ENCODE measurements at regions not wholly inside any gene's neighbourhood (a gene's known extent, or its start where the extent isn't known, plus 50 kb on each side); places are given as distances from the start of the nearest gene placed in this dataset.

DNA sequence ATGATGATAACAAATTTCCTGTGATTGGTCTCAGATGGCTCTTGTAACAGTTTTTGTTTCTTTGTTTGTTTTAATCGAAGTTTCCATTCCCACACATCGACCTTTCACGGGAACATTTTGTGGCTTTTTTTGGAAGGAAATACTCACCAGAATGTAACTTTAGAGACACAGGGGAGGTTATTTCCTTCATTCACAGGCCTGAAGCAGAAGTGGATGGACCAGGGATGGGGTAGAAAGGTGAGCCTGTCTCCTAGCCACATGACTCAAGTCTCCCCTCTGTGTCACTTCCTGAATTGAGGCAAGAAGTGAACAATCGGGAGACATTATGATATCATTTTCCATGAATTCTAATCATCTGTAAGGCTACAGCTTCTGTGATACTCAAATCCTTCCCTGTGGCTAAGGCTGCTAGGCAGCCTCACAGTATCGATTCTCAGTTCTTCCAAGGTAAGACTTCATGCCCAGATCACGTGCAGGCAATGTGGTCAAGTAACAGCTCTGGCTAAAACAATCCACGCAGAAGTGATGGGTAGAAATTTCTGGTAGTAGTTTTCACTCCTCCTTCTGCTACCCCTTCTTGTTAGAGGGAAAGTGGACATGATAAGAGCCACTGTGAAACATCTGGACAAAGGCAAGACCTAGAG, 203.9 kb upstream of the NEBL start:
- DNase-seq (ENCODE audit: insufficient read length, low spot score) = no peak
- FAIRE-seq = no peak
- TF ChIP-seq POLR2A (IDR thresholded peaks at IDR 0.05; ENCODE audit: low read depth, low read length) = no peak

- no peak for FAIRE-seq
- DNase-seq (ENCODE audit: insufficient read length, low spot score) = no peak
- no peak for TF ChIP-seq POLR2A (IDR thresholded peaks at IDR 0.05; ENCODE audit: low read depth, low read length)
These were observed 203.1 kb upstream of the NEBL start for GRCh38 chr10:21100190-21100589.

GRCh38 chr10:21099291-21100062, 202.4 kb upstream of the NEBL start:
- no peak for DNase-seq (ENCODE audit: insufficient read length, low spot score)
- TF ChIP-seq POLR2A (IDR thresholded peaks at IDR 0.05; ENCODE audit: low read depth, low read length) = no peak
- FAIRE-seq = no peak

DNA sequence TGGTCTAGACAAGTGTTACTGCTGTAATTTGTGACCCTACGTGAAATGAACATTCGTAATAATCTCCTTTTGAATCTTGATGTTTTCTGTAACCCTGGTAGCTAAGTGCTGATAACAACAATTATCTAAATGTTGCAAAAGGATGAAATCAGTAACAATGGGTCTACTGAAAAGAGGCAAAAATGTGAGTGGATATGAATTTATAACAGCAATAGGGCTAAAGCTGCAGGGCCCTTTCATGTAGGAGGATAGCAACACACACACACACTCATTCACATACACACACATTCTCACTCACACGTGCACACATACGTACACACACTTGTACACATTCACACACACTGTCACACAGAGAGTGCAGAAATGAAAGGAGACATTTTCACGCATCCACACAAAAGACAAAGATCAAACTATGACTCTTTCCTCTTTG, 200.8 kb upstream of the NEBL start:
- TF ChIP-seq POLR2A (IDR thresholded peaks at IDR 0.05; ENCODE audit: low read depth, low read length) = no peak
- FAIRE-seq (no peak), DNase-seq (ENCODE audit: insufficient read length, low spot score) (no peak)

DNA sequence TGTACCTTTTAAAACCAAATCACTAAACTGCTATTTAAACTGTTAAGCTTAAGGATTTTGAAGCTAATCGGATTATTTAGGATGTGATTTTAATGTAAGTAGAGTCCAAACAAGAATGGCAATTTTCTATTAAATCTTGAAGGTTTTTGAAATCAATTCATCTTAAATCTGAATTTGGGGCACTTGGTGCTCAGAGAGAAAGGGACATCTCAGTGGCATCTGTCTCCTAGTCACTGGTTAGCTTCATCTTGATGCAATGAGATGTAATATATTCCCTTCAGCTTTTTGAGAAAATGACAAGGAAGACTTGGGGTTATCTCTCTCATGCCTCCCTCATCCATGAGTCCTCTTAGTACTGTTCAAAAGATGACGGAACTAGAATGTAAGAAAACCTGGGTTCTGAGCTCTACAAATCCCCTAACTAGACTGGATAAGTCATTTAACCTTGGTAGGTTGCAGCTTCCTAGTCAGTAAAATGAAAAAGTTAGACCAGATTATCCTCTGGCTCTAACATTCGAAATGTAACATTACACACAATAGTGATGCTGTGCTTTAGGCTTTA, 198.5 kb upstream of the NEBL start:
- DNase-seq (ENCODE audit: insufficient read length, low spot score) (no peak), FAIRE-seq (no peak)
- TF ChIP-seq POLR2A (IDR thresholded peaks at IDR 0.05; ENCODE audit: low read depth, low read length) = no peak

GRCh38 chr10:21095073-21095472, 198.0 kb upstream of the NEBL start:
- no peak for FAIRE-seq
- TF ChIP-seq POLR2A (IDR thresholded peaks at IDR 0.05; ENCODE audit: low read depth, low read length) = no peak
- no peak for DNase-seq (ENCODE audit: insufficient read length, low spot score)

- TF ChIP-seq POLR2A (IDR thresholded peaks at IDR 0.05; ENCODE audit: low read depth, low read length) = no peak
- DNase-seq (ENCODE audit: insufficient read length, low spot score) (no peak), FAIRE-seq (no peak)
These were observed 195.8 kb upstream of the NEBL start for GRCh38 chr10:21092683-21093524.

DNA sequence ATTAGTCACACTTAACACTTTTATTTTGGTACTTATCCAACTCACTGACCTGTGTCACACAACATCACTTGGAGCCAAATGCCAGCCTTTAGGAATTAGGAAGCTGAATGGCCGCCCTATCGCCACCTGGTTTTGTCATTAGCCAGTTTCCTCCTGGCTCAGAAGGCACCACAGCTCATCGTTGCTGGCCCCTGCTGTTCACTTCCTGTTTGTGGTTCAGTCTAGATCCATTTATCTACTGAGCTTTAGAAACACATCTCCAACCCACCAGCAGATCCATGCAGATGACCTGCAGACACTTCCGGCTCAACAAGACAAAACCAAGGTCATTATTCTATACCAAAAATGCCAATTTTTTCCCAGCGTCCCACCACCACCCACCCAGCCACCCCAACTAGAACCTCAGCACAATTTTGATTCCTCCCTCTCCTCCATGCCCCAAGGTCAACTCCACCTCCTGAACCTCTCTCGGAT, 193.5 kb upstream of the NEBL start:
- no peak for TF ChIP-seq POLR2A (IDR thresholded peaks at IDR 0.05; ENCODE audit: low read depth, low read length)
- no peak for FAIRE-seq
- DNase-seq (ENCODE audit: insufficient read length, low spot score) = no peak

DNA sequence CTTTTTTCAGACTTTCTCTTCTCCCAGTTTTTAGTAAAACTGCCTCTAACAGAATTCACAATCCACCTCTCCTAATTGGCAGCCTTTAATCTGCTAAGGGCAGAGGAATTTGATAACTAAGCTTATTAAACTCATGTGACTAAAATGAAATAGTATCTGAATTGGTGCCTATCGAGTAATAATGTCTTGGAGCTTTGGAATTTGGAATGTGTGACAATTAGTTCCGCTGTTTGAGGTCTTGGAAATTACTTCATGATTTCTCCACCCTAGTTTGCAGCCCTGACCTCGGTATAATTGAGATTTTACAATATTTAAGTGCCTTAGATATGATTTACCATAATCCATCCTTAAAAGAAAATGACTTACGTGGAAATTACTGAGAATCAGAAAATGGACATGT, 190.4 kb upstream of the NEBL start:
- DNase-seq (ENCODE audit: insufficient read length, low spot score) (no peak), FAIRE-seq (no peak)
- no peak for TF ChIP-seq POLR2A (IDR thresholded peaks at IDR 0.05; ENCODE audit: low read depth, low read length)

DNA sequence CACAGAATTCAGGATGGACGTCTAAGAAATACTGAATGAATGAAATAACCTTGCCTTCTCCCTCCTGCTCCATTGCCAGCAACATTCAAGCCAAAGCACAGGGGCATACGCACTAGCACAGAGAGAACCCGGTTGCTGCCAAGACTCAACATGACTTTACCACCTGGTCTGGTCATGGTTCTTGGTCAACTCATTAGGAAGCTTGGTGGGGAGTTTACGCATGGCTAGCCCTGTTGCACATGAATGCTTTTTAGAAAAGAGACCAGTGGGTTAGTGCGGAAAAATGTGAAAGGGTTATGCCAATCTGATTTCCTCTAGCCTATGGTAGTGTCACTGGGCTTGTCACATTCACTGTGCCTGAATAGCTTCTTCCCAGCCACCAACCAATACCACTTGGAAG, 187.6 kb upstream of the NEBL start:
- no peak for DNase-seq (ENCODE audit: insufficient read length, low spot score)
- no peak for TF ChIP-seq POLR2A (IDR thresholded peaks at IDR 0.05; ENCODE audit: low read depth, low read length)
- FAIRE-seq = no peak

DNA sequence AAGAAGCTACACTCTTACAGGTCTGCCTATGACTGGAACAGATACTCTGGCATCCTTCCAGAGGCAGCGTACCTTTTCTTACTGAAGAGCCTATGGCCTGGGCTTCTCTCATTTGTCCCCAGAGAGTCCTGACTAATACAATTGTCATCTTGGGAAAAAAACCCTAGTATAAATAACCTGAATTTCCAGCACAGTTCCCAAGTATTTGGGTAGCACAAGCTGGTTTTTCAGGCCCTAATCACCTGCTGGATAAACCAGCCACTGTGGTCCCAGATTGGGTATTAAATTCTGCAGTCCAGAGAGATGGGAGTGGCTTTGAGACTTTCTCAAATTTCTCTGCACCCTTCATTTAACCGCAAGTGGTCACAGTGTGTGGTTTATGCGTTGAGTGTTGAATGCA, 186.8 kb upstream of the NEBL start:
- DNase-seq (ENCODE audit: insufficient read length, low spot score) (no peak), FAIRE-seq (no peak)
- TF ChIP-seq POLR2A (IDR thresholded peaks at IDR 0.05; ENCODE audit: low read depth, low read length) = no peak

- DNase-seq (ENCODE audit: insufficient read length, low spot score) (no peak), FAIRE-seq (no peak)
- no peak for TF ChIP-seq POLR2A (IDR thresholded peaks at IDR 0.05; ENCODE audit: low read depth, low read length)
These were observed 185.1 kb upstream of the NEBL start for GRCh38 chr10:21082206-21082605.

DNA sequence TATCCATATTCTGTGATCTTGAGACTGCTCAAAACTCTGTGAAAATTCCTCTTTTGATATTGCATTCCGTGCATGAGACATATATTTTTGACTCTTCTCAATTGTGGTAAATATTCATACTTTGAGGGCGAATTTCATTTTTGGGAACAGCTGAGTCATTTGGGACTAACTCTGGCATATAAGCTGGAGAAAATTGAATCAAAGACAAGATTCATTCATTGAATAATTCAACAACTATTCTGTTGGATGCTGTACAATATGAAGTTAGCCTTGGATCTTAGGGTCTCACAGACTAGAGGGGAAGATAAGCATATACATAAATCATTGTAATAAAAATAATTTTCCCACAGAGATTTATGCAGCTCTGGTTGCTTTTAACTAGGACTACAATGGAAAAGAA, 183.2 kb upstream of the NEBL start:
- TF ChIP-seq POLR2A (IDR thresholded peaks at IDR 0.05; ENCODE audit: low read depth, low read length) = no peak
- DNase-seq (ENCODE audit: insufficient read length, low spot score) = no peak
- FAIRE-seq = no peak

- DNase-seq (ENCODE audit: insufficient read length, low spot score) = no peak
- FAIRE-seq = no peak
- TF ChIP-seq POLR2A (IDR thresholded peaks at IDR 0.05; ENCODE audit: low read depth, low read length) = no peak
These were observed 182.2 kb upstream of the NEBL start for GRCh38 chr10:21079330-21079658.

All from H54 (cell line).